Spleen (tissue), 11 donors: ENCODE measurements at regions not wholly inside any gene's neighbourhood (a gene's known extent, or its start where the extent isn't known, plus 50 kb on each side); places are given as distances from the start of the nearest gene placed in this dataset.

Source experiments
- DNase-seq: peaks from one replicate; pipeline ENCODE4 v3.0.0-alpha.2; 2020
- H3K27ac ChIP-seq, 8 donors: fragments of 200-600 bp; sonication (generic) in 7 of 8; 1 replicate in 4 of 8; 2 replicates in 4 of 8; pipeline versions ENCODE4 v1.5.0 to v1.8.0; 2016 to 2021; ENCODE audit warnings: inconsistent platforms in 4 of 8, mild to moderate bottlenecking in 4 of 8, moderate library complexity in 1 of 8
- H3K27me3 ChIP-seq, 7 donors: fragments of 200-600 bp; sonication (generic) in 6 of 7; replicated peaks in 1 of 7; 1 replicate in 4 of 7; 2 replicates in 3 of 7; pipeline versions ENCODE4 v1.5.0 to v1.8.0; 2016 to 2021; ENCODE audit warnings: inconsistent platforms in 3 of 7, mild to moderate bottlenecking in 1 of 7
- H3K36me3 ChIP-seq, 6 donors: fragments of 200-600 bp; sonication (generic) in 5 of 6; 1 replicate in 4 of 6; 2 replicates in 2 of 6; pipeline versions ENCODE4 v1.5.0 to v1.8.0; 2016 to 2021; ENCODE audit warnings: inconsistent platforms in 2 of 6
- H3K4me1 ChIP-seq, 6 donors: fragments of 200-600 bp; sonication (generic) in 5 of 6; 1 replicate in 3 of 6; 2 replicates in 3 of 6; pipeline versions ENCODE4 v1.5.0 to v1.8.0; 2016 to 2021; ENCODE audit warnings: inconsistent platforms in 3 of 6
- H3K4me3 ChIP-seq, 8 donors: fragments of 200-600 bp; sonication (generic) in 7 of 8; 1 replicate in 4 of 8; 2 replicates in 4 of 8; pipeline versions ENCODE4 v1.5.0 to v1.8.0; 2016 to 2021; ENCODE audit warnings: inconsistent platforms in 4 of 8, mild to moderate bottlenecking in 4 of 8, moderate library complexity in 2 of 8
- H3K9me3 ChIP-seq, 8 donors: fragments of 200-600 bp; sonication (generic) in 7 of 8; 1 replicate in 4 of 8; 2 replicates in 4 of 8; pipeline versions ENCODE4 v1.5.0 to v1.8.0; 2016 to 2021; ENCODE audit warnings: inconsistent platforms in 4 of 8
- CTCF ChIP-seq, 11 experiments: fragments of 200-600 bp in 7 of 11; fragments of 450-650 bp in 4 of 11; sonication (generic) in 4 of 11; IDR thresholded peaks in 8 of 11; conservative IDR thresholded peaks in 3 of 11; 1 replicate in 7 of 11; 2 replicates in 4 of 11; pipeline versions ENCODE4 v1.4.0 to v1.8.0; 2016 to 2021; ENCODE audit warnings: antibody characterized with exemption in 11 of 11, inconsistent platforms in 4 of 11, mild to moderate bottlenecking in 1 of 11
- POLR2A ChIP-seq, 3 donors: fragments of 450-650 bp; IDR thresholded peaks; one replicate each; pipeline ENCODE4 v1.5.1; 2017; ENCODE audit warnings: antibody characterized with exemption in 3 of 3, mild to moderate bottlenecking in 1 of 3
- POLR2AphosphoS5 ChIP-seq, 3 donors: sonication (generic); formaldehyde crosslinking; IDR thresholded peaks; one replicate each; pipeline ENCODE4 v1.5.1; 2017; ENCODE audit warnings: antibody characterized with exemption in 3 of 3
- WGBS, 5 donors: extraction: QIAGEN DNeasy Blood & Tissue Kit in 3 of 5; methylation state at CpG; one replicate each; pipeline versions ENCODE4 v1.1.5 to v1.1.7; 2013 to 2018; 5-methylcytosine and 5-hydroxymethylcytosine counted together
- intact Hi-C: fragments of 100-400 bp; cut with DNase I; formaldehyde crosslinking; loops from one replicate; pipeline ENCODE4 v1.15.0; 2023; ENCODE audit warnings: low total_unique reads
- donor health status: healthy with polysubstance abuse.
- donor health status: DM: no; HTN: no; CAD: no; lungs with moderate emphysema.
- donor health status: DM: no; HTN: no; CAD: no.
- donor health status: Bipolar disorder and iron deficiency.
- donor health status: healthy.
- donor health status: DM: no; HTN: no; CAD: no.
- donor health status: DM: yes; HTN: yes; CAD: no.

DNA sequence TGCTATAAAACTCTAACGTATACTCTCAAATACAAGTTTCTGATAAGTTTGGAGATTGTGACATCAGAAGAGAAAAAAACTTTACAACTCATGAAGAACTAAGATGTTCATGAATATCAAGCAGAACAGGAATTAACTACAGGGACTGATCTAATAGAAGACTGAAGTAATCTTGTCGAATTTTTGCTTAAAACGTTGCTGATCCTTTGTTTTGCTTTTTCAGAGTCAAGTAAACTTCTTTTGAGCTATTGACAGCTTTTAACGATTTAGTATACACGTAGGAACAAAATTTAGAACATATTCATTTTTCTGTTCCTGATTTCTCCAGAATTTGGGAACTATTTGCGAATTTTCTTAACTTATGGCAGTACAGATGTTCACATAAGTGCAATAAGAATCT, 610.2 kb downstream of the SI start:
- no peak overlapping the region for H3K27ac ChIP-seq
- intact Hi-C loops: no loop called here
- H3K4me3 ChIP-seq: no peak overlapping the region
- DNase-seq: no peak
- no peaks in the 10 kb centered on the region for H3K36me3 ChIP-seq
- H3K4me1 ChIP-seq: no peaks in the 10 kb centered on the region
- 53 to 63% (median 58%) methylated on average over 6 of the region's 6 CpGs for WGBS, 5 donors
- no peaks in the 10 kb centered on the region for H3K27me3 ChIP-seq
- H3K9me3 ChIP-seq: peaks cover 0 to 39% (median 14%) of the 10 kb centered on the region in 8 donors
- no peak for TF ChIP-seq CTCF (IDR thresholded peaks at IDR 0.05 in 8 of 11, conservative IDR thresholded peaks at IDR 0.05 in 3 of 11)
- TF ChIP-seq POLR2A (IDR thresholded peaks at IDR 0.05): no peak
- TF ChIP-seq POLR2AphosphoS5 (IDR thresholded peaks at IDR 0.05): no peak

DNA sequence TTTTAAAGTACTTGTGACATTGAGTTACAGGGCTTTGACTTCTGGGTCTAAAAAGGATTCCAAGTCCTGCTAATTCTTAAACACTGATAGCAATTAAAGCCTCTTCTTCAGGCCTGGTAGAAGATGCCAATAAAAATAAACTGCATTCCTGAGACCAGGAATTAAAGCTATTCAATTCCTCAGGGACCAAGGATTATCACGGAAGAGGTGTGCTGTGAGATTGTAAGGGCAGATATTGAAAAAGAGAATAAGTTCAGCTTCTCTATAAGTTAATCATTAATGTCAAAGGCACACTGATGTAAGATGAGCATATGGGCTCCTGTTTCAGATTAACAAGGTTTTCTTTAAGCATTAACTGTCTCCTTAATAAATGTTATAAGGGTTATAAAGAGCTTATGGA, 611.3 kb downstream of the SI start:
- H3K4me1 ChIP-seq: no peaks in the 10 kb centered on the region
- intact Hi-C loops: no loop called here
- WGBS, 5 donors: 84 to 100% (median 89%) methylated on average over 1 of the region's 1 CpG
- TF ChIP-seq POLR2A (IDR thresholded peaks at IDR 0.05) (no peak), POLR2AphosphoS5 (IDR thresholded peaks at IDR 0.05) (no peak)
- no peaks in the 10 kb centered on the region for H3K27me3 ChIP-seq
- peaks cover 0 to 31% (median 12%) of the 10 kb centered on the region in 8 donors for H3K9me3 ChIP-seq
- H3K36me3 ChIP-seq: no peaks in the 10 kb centered on the region
- no peak overlapping the region for H3K27ac ChIP-seq
- DNase-seq: no peak
- no peak overlapping the region for H3K4me3 ChIP-seq

DNA sequence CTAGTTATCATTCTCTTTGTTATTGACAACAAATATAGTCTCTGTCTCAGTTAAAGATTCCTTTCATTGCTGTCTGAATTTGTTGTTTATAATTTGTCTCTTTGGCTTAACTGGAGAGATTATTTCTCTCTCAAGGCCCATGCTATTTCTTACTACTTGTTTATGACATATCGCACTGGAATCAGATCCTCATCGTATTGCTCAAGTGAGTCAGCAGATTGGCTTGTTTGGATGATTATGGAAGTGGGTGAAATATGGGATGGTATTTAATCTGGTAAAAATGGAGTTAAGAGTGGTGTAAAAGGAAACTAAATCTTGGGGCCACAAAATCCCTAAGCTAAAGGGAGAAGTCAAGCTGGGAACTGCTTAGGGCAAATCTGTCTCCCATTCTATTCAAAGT, 613.1 kb downstream of the SI start:
- Histone ChIP-seq H3K4me1 (no peaks in the 10 kb centered on the region), H3K27me3 (no peaks in the 10 kb centered on the region), H3K9me3 (peaks cover 0 to 28% (median 6%) of the 10 kb centered on the region in 8 donors), H3K36me3 (no peaks in the 10 kb centered on the region), H3K4me3 (no peak overlapping the region), H3K27ac (no peak overlapping the region)
- WGBS, 5 donors: 90 to 100% (median 94%) methylated on average over 2 of the region's 2 CpGs
- intact Hi-C loops: no loop called here
- DNase-seq: no peak
- TF ChIP-seq POLR2A (IDR thresholded peaks at IDR 0.05) (no peak), CTCF (IDR thresholded peaks at IDR 0.05 in 8 of 11, conservative IDR thresholded peaks at IDR 0.05 in 3 of 11) (no peak), POLR2AphosphoS5 (IDR thresholded peaks at IDR 0.05) (no peak)

GRCh38 chr3:164460851-164461250, 617.4 kb downstream of the SI start:
- WGBS, 5 donors: 51 to 64% (median 60%) methylated on average over 3 of the region's 3 CpGs
- TF ChIP-seq POLR2A (IDR thresholded peaks at IDR 0.05) (no peak), POLR2AphosphoS5 (IDR thresholded peaks at IDR 0.05) (no peak), CTCF (IDR thresholded peaks at IDR 0.05 in 8 of 11, conservative IDR thresholded peaks at IDR 0.05 in 3 of 11) (no peak)
- DNase-seq: no peak
- Histone ChIP-seq H3K27me3 (no peaks in the 10 kb centered on the region), H3K4me1 (no peaks in the 10 kb centered on the region), H3K4me3 (no peak overlapping the region), H3K27ac (no peak overlapping the region), H3K36me3 (no peaks in the 10 kb centered on the region), H3K9me3 (peaks cover 0 to 4% (median 0%) of the 10 kb centered on the region in 8 donors)
- intact Hi-C loops: no loop called here
